PFSK-1 (cell line): ENCODE measurements at regions not wholly inside any gene's neighbourhood (a gene's known extent, or its start where the extent isn't known, plus 50 kb on each side); places are given as distances from the start of the nearest gene placed in this dataset.

ENCODE experiments used
- FOXP2 ChIP-seq: optimal IDR thresholded peaks from 2 replicates; pipeline ENCODE3; 2011; ENCODE audit warnings: borderline replicate concordance, control low read depth, inconsistent platforms; ENCODE audit not compliant: insufficient read depth; ENCODE audit errors: extremely low read length, extremely low read depth
- POLR2AphosphoS5 ChIP-seq: IDR thresholded peaks from 2 replicates; pipeline ENCODE4 v1.6.1; 2012; ENCODE audit warnings: low read depth, mild to moderate bottlenecking, control low read depth, low read length, moderate library complexity
- REST ChIP-seq, 2 experiments: IDR thresholded peaks; 2 replicates each; pipeline versions ENCODE4 v1.6.1 to v1.8.0; 2011 to 2012; ENCODE audit warnings: low read depth in 2 of 2, low read length in 2 of 2, control low read depth in 1 of 2, inconsistent platforms in 1 of 2, mild to moderate bottlenecking in 1 of 2, moderate library complexity in 1 of 2; ENCODE audit not compliant: insufficient read depth in 1 of 2
- SIN3A ChIP-seq: IDR thresholded peaks from 2 replicates; pipeline ENCODE4 v1.6.1; 2012; ENCODE audit warnings: mild to moderate bottlenecking, low read length, moderate library complexity, borderline replicate concordance; ENCODE audit not compliant: insufficient read depth
- TAF1 ChIP-seq: IDR thresholded peaks from 2 replicates; pipeline ENCODE4 v1.6.1; 2012; ENCODE audit warnings: low read length, control low read depth, borderline replicate concordance; ENCODE audit not compliant: insufficient read depth

GRCh38 chr13:50195045-50195444 is 179.8 kb downstream of the KCNRG start:
- TF ChIP-seq FOXP2, result no peak
- TF ChIP-seq POLR2AphosphoS5, result no peak
- no peak for TF ChIP-seq SIN3A
- no peak for TF ChIP-seq REST (IDR thresholded peaks at IDR 0.05; ENCODE audit: insufficient read depth in 1 of 2, low read depth in 2 of 2, low read length in 2 of 2)
- no peak for TF ChIP-seq TAF1

- TF ChIP-seq TAF1, result no peak
- TF ChIP-seq POLR2AphosphoS5, result no peak
- no peak for TF ChIP-seq FOXP2
- TF ChIP-seq REST (IDR thresholded peaks at IDR 0.05; ENCODE audit: insufficient read depth in 1 of 2, low read depth in 2 of 2, low read length in 2 of 2), result no peak
These were observed 180.9 kb downstream of the KCNRG start for GRCh38 chr13:50196118-50196517.

- TF ChIP-seq POLR2AphosphoS5, result no peak
- no peak for TF ChIP-seq SIN3A
- TF ChIP-seq REST (IDR thresholded peaks at IDR 0.05; ENCODE audit: insufficient read depth in 1 of 2, low read depth in 2 of 2, low read length in 2 of 2), result no peak
- TF ChIP-seq TAF1, result no peak
- TF ChIP-seq FOXP2, result no peak
These were observed 182.5 kb downstream of the KCNRG start for GRCh38 chr13:50197705-50198104.

GRCh38 chr13:50198508-50198907 is 183.3 kb downstream of the KCNRG start:
- TF ChIP-seq SIN3A (no peak), TAF1 (no peak), FOXP2 (no peak), REST (IDR thresholded peaks at IDR 0.05; ENCODE audit: insufficient read depth in 1 of 2, low read depth in 2 of 2, low read length in 2 of 2) (no peak), POLR2AphosphoS5 (no peak)

GRCh38 chr13:50200569-50200968 is 185.3 kb downstream of the KCNRG start:
- TF ChIP-seq TAF1 (no peak), REST (IDR thresholded peaks at IDR 0.05; ENCODE audit: insufficient read depth in 1 of 2, low read depth in 2 of 2, low read length in 2 of 2) (no peak)
